Neural cell (in vitro differentiated cells): ENCODE measurements at regions not wholly inside any gene's neighbourhood (a gene's known extent, or its start where the extent isn't known, plus 50 kb on each side); places are given as distances from the start of the nearest gene placed in this dataset.

Experiments used
- H2AFZ ChIP-seq: fragments of 200-600, 300-800 bp; sonication (generic), shearing (Covaris generic); 2 replicates; pipeline ENCODE4 v1.6.0; 2014; ENCODE audit warnings: low read depth, mild to moderate bottlenecking, antibody characterized with exemption, low read length, moderate library complexity
- H3F3A ChIP-seq: fragments of 200-600 bp; shearing (Covaris generic); 2 replicates; pipeline ENCODE4 v1.6.1; 2016; ENCODE audit warnings: mild to moderate bottlenecking, moderate library complexity, mixed read lengths, antibody characterized with exemption, low read length; ENCODE audit not compliant: insufficient read depth, poor library complexity, severe bottlenecking
- H3K27ac ChIP-seq: fragments of 200-600, 300-800 bp; sonication (generic), shearing (Covaris generic); 2 replicates; pipeline ENCODE4 v1.5.1; 2014; ENCODE audit warnings: mild to moderate bottlenecking, low read length, moderate library complexity
- H3K27me3 ChIP-seq: fragments of 300-800, 200-600 bp; sonication (generic), shearing (Covaris generic); 2 replicates; pipeline ENCODE4 v1.6.0; 2014; ENCODE audit warnings: mild to moderate bottlenecking, low read depth, low read length, moderate library complexity; ENCODE audit not compliant: insufficient read depth
- H3K36me3 ChIP-seq: fragments of 300-800, 200-600 bp; sonication (generic), shearing (Covaris generic); 2 replicates; pipeline ENCODE4 v1.5.1; 2014; ENCODE audit warnings: mild to moderate bottlenecking, antibody characterized with exemption, low read length, moderate library complexity; ENCODE audit not compliant: insufficient read depth
- H3K4me2 ChIP-seq: fragments of 300-800, 200-600 bp; sonication (generic), shearing (Covaris generic); 2 replicates; pipeline ENCODE4 v1.6.0; 2014; ENCODE audit warnings: mild to moderate bottlenecking, low read length
- H3K4me3 ChIP-seq: fragments of 300-800, 200-600 bp; sonication (generic), shearing (Covaris generic); 2 replicates; pipeline ENCODE4 v1.5.1; 2014; ENCODE audit warnings: mild to moderate bottlenecking, low read length, moderate library complexity
- H3K79me2 ChIP-seq: fragments of 200-600 bp; shearing (Covaris generic); replicated peaks from 2 replicates; pipeline ENCODE4 v1.6.0; 2014; ENCODE audit warnings: mild to moderate bottlenecking, low read length, moderate library complexity; ENCODE audit not compliant: insufficient read depth
- H3K9ac ChIP-seq: fragments of 300-800, 200-600 bp; sonication (generic), shearing (Covaris generic); 2 replicates; pipeline ENCODE4 v1.6.1; 2016; ENCODE audit warnings: mild to moderate bottlenecking, low read length, mixed read lengths
- H3K9me2 ChIP-seq: fragments of 200-600 bp; shearing (Covaris generic); 2 replicates; pipeline ENCODE4 v1.6.1; 2016; ENCODE audit warnings: mild to moderate bottlenecking, low read length, mixed read lengths; ENCODE audit not compliant: insufficient read depth
- H3K9me3 ChIP-seq: fragments of 200-600, 300-800 bp; sonication (generic), shearing (Covaris generic); 2 replicates; pipeline ENCODE4 v1.6.1; 2016; ENCODE audit warnings: mild to moderate bottlenecking, mixed run types, low read length, moderate library complexity, mixed read lengths
- H4K20me1 ChIP-seq: fragments of 200-600 bp; shearing (Covaris generic); 2 replicates; pipeline ENCODE4 v1.6.1; 2016; ENCODE audit warnings: mild to moderate bottlenecking, mixed run types; ENCODE audit not compliant: insufficient read depth
- CTCF ChIP-seq: fragments of 450-650 bp; IDR thresholded peaks from 2 replicates; pipeline ENCODE4 v1.5.1; 2014; ENCODE audit warnings: antibody characterized with exemption, mild to moderate bottlenecking, moderate library complexity; ENCODE audit not compliant: poor library complexity, severe bottlenecking
- EP300 ChIP-seq: fragments of 450-650 bp; conservative IDR thresholded peaks from 2 replicates; pipeline ENCODE4 v1.6.1; 2014; ENCODE audit warnings: antibody characterized with exemption, mild to moderate bottlenecking, moderate library complexity; ENCODE audit not compliant: poor library complexity, severe bottlenecking
- EZH2 ChIP-seq: fragments of 200-600, 300-800 bp; shearing (Covaris generic), sonication (generic); IDR thresholded peaks from 2 replicates; pipeline ENCODE4 v1.6.1; 2014; ENCODE audit warnings: antibody characterized with exemption, low read length, borderline replicate concordance, mild to moderate bottlenecking; ENCODE audit not compliant: insufficient read depth, poor library complexity, severe bottlenecking
- MXI1 ChIP-seq: fragments of 450-650 bp; conservative IDR thresholded peaks from 2 replicates; pipeline ENCODE4 v1.6.1; 2014; ENCODE audit warnings: antibody characterized with exemption, mild to moderate bottlenecking; ENCODE audit not compliant: poor library complexity, severe bottlenecking
- POLR2AphosphoS5 ChIP-seq: IDR thresholded peaks from 2 replicates; pipeline ENCODE4 v1.6.1; 2012
- RAD21 ChIP-seq: fragments of 450-650 bp; conservative IDR thresholded peaks from 2 replicates; pipeline ENCODE4 v1.6.1; 2014; ENCODE audit warnings: antibody characterized with exemption, mild to moderate bottlenecking, moderate library complexity
- REST ChIP-seq: IDR thresholded peaks from 2 replicates; pipeline ENCODE4 v1.6.1; 2012; ENCODE audit warnings: borderline replicate concordance
- SMC3 ChIP-seq: fragments of 450-650 bp; conservative IDR thresholded peaks from 2 replicates; pipeline ENCODE4 v1.6.1; 2014; ENCODE audit warnings: antibody characterized with exemption, mild to moderate bottlenecking, moderate library complexity; ENCODE audit not compliant: poor library complexity
- TAF1 ChIP-seq: IDR thresholded peaks from 2 replicates; pipeline ENCODE4 v1.6.1; 2012; ENCODE audit warnings: low read depth

- no peak overlapping the region for H3K4me2 ChIP-seq
- no peaks in the 10 kb centered on the region for H3K36me3 ChIP-seq
- no peak overlapping the region for H2AFZ ChIP-seq
- no peaks in the 10 kb centered on the region for H3K9me3 ChIP-seq
- H4K20me1 ChIP-seq, result no peaks in the 10 kb centered on the region
- no peak overlapping the region for H3K27ac ChIP-seq
- no peak overlapping the region for H3K9ac ChIP-seq
- no peaks in the 10 kb centered on the region for H3K9me2 ChIP-seq
- TF ChIP-seq MXI1, result no peak
- no peak for TF ChIP-seq CTCF
- no peak for TF ChIP-seq SMC3
- TF ChIP-seq REST, result no peak
- no peak for TF ChIP-seq EZH2
- no peak for TF ChIP-seq RAD21
- TF ChIP-seq TAF1, result no peak
- no peak for TF ChIP-seq EP300
- TF ChIP-seq POLR2AphosphoS5, result no peak
- H3K79me2 ChIP-seq, result no peaks in the 10 kb centered on the region
- H3F3A ChIP-seq, result no peaks in the 10 kb centered on the region
- no peaks in the 10 kb centered on the region for H3K27me3 ChIP-seq
- H3K4me3 ChIP-seq, result no peak overlapping the region
Observed at GRCh38 chr21:27614231-27614630, 647.3 kb upstream of the ADAMTS5 start.

GRCh38 chr21:27606422-27606821 is 639.5 kb upstream of the ADAMTS5 start:
- Histone ChIP-seq H3K4me2 (no peak overlapping the region), H3K27me3 (no peaks in the 10 kb centered on the region), H3K79me2 (no peaks in the 10 kb centered on the region), H3F3A (no peaks in the 10 kb centered on the region), H3K36me3 (no peaks in the 10 kb centered on the region), H3K9me3 (no peaks in the 10 kb centered on the region), H3K9me2 (no peaks in the 10 kb centered on the region), H3K9ac (no peak overlapping the region), H3K27ac (no peak overlapping the region), H3K4me3 (no peak overlapping the region), H4K20me1 (no peaks in the 10 kb centered on the region), H2AFZ (no peak overlapping the region)
- no peak for TF ChIP-seq MXI1
- no peak for TF ChIP-seq POLR2AphosphoS5
- no peak for TF ChIP-seq CTCF
- no peak for TF ChIP-seq RAD21
- TF ChIP-seq TAF1, result no peak
- TF ChIP-seq REST, result no peak
- TF ChIP-seq EZH2, result no peak
- TF ChIP-seq EP300, result no peak
- no peak for TF ChIP-seq SMC3
